Mammary epithelial cell (primary cell): ENCODE measurements at regions not wholly inside any gene's neighbourhood (a gene's known extent, or its start where the extent isn't known, plus 50 kb on each side); places are given as distances from the start of the nearest gene placed in this dataset.

Source experiments
- EZH2 ChIP-seq: IDR thresholded peaks from 2 replicates; pipeline ENCODE4 v1.6.1; 2012; ENCODE audit warnings: low read length, inconsistent platforms, borderline replicate concordance
- TF ChIP-seq, protein P1 (sequence below), 2 donors: IDR thresholded peaks in 1 of 2; conservative IDR thresholded peaks in 1 of 2; 2 replicates each; pipeline ENCODE4 v1.5.1; 2011 to 2012; ENCODE audit warnings: inconsistent platforms in 2 of 2, low read length in 2 of 2, mild to moderate bottlenecking in 2 of 2, control low read depth in 1 of 2, low read depth in 1 of 2; ENCODE audit not compliant: insufficient read depth in 1 of 2; ENCODE audit errors: extremely low read depth in 1 of 2

DNA sequence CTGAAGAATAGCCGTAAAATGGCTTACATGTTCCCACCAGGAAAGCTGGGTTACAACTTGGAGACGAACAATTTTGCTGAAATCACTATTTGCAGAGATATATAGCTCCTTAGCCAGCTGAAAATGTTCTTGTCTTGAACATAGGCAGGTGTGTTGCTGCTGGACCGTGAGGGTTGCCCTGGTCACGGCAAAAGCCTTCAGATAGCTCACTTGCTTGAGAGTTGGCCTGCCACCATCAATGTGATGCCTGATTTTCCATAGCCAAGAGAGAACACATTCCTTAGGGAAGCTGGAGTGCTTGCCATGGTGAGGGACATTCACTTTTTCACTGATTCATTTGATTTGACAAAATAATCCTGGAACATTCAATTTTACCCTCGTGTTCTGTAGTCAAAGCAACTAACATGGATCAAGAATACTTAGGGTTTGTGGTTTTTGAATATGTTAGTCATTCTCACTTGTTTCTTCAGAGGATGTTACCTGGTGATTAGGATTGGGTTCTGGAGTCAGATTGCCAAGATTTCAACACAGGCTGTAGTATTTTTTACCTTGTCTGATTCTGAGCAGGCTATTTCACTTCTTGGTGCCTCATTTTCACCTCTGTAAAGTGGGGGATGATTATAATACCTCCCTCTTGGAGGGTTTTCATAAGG lies 536.9 kb downstream of the RAPGEF2 start:
- TF ChIP-seq, protein P1, sequence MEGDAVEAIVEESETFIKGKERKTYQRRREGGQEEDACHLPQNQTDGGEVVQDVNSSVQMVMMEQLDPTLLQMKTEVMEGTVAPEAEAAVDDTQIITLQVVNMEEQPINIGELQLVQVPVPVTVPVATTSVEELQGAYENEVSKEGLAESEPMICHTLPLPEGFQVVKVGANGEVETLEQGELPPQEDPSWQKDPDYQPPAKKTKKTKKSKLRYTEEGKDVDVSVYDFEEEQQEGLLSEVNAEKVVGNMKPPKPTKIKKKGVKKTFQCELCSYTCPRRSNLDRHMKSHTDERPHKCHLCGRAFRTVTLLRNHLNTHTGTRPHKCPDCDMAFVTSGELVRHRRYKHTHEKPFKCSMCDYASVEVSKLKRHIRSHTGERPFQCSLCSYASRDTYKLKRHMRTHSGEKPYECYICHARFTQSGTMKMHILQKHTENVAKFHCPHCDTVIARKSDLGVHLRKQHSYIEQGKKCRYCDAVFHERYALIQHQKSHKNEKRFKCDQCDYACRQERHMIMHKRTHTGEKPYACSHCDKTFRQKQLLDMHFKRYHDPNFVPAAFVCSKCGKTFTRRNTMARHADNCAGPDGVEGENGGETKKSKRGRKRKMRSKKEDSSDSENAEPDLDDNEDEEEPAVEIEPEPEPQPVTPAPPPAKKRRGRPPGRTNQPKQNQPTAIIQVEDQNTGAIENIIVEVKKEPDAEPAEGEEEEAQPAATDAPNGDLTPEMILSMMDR (conservative IDR thresholded peaks at IDR 0.05 in 1 of 2, IDR thresholded peaks at IDR 0.05 in 1 of 2; ENCODE audit: extremely low read depth in 1 of 2, insufficient read depth in 1 of 2, low read depth in 1 of 2, low read length in 2 of 2) = no peak
- TF ChIP-seq EZH2 = no peak
